ENCODE measurements at regions not wholly inside any gene's neighbourhood (a gene's known extent, or its start where the extent isn't known, plus 50 kb on each side); places are given as distances from the start of the nearest gene placed in this dataset.

GRCh38 chr4:82213485-82214417 lies 160.0 kb downstream of the HNRNPD start:
- no peak overlapping the region for H3K4me3 ChIP-seq
- H3K4me1 ChIP-seq: no peaks in the 10 kb centered on the region
- 46 to 54% methylated on average over 5 of the region's 5 CpGs for WGBS, 2 donors
- DNase-seq (no peak), ATAC-seq (no peak)
- no peak for TF ChIP-seq CTCF (IDR thresholded peaks at IDR 0.05)
- peaks cover 0 to 5% (median 0%) of the 10 kb centered on the region in 11 donors for H3K9me3 ChIP-seq
- no peaks in the 10 kb centered on the region for H3K36me3 ChIP-seq
- intact Hi-C loops (cut with DNase I): no loop called here
- H3K27ac ChIP-seq: no peak overlapping the region
- H3K27me3 ChIP-seq: no peaks in the 10 kb centered on the region

GRCh38 chr4:82201805-82202641 lies 171.8 kb downstream of the HNRNPD start:
- H3K4me1 ChIP-seq: no peaks in the 10 kb centered on the region
- WGBS, 2 donors: 52 to 54% methylated on average over 3 of the region's 3 CpGs
- no peak overlapping the region for H3K4me3 ChIP-seq
- intact Hi-C loops (cut with DNase I): loop anchor here (2.0 to 10.0 kb wide), 7 partner anchors 730 to 800 kb away; partner anchors contain the start of gene RASGEF1B (in 1 of the 10)
- no peaks in the 10 kb centered on the region for H3K36me3 ChIP-seq
- ATAC-seq (no peak), DNase-seq (peak in 1 of 2 donors; percentile 22)
- TF ChIP-seq CTCF (IDR thresholded peaks at IDR 0.05): peak in 8 of 9 donors; percentile 30 to 67 (median 55)
- H3K27me3 ChIP-seq: no peaks in the 10 kb centered on the region
- H3K9me3 ChIP-seq: peaks cover 0 to 12% (median 0%) of the 10 kb centered on the region in 11 donors
- H3K27ac ChIP-seq: no peak overlapping the region

- WGBS, 2 donors: 70 to 92% methylated on average over 1 of the region's 1 CpG
Observed at GRCh38 chr4:82201303-82201702, 172.5 kb downstream of the HNRNPD start.

More at GRCh38 chr4:82201303-82201702, 172.5 kb downstream of the HNRNPD start:
- intact Hi-C loops (cut with DNase I): loop anchor here (2.0 to 10.0 kb wide), 7 partner anchors 729 to 799 kb away; partner anchors contain the start of gene RASGEF1B (in 1 of the 10)
- H3K36me3 ChIP-seq: no peaks in the 10 kb centered on the region
- H3K4me1 ChIP-seq: no peaks in the 10 kb centered on the region
- H3K9me3 ChIP-seq: peaks cover 0 to 4% (median 0%) of the 10 kb centered on the region in 11 donors
- no peak overlapping the region for H3K27ac ChIP-seq
- DNase-seq (no peak), ATAC-seq (no peak)
- H3K27me3 ChIP-seq: no peaks in the 10 kb centered on the region
- no peak for TF ChIP-seq CTCF (IDR thresholded peaks at IDR 0.05)
- H3K4me3 ChIP-seq: no peak overlapping the region

Data from heart right ventricle (tissue), 16 donors.